HL-60 (cell line): ENCODE measurements at regions not wholly inside any gene's neighbourhood (a gene's known extent, or its start where the extent isn't known, plus 50 kb on each side); places are given as distances from the start of the nearest gene placed in this dataset.

Experiments
- CTCF ChIP-seq: IDR thresholded peaks from one replicate; pipeline ENCODE4 v1.5.1; 2011; ENCODE audit warnings: low read length, control low read depth, inconsistent platforms; ENCODE audit not compliant: insufficient read depth
- POLR2AphosphoS5 ChIP-seq: IDR thresholded peaks from 2 replicates; pipeline ENCODE4 v1.6.1; 2012; ENCODE audit warnings: low read depth

GRCh38 chr12:25652371-25652770 is 99.3 kb upstream of the LMNTD1 start:
- no peak for TF ChIP-seq CTCF
- no peak for TF ChIP-seq POLR2AphosphoS5
